Body of pancreas (tissue), 4 donors: ENCODE measurements at regions not wholly inside any gene's neighbourhood (a gene's known extent, or its start where the extent isn't known, plus 50 kb on each side); places are given as distances from the start of the nearest gene placed in this dataset.

ENCODE experiments used
- CTCF ChIP-seq, 7 experiments: fragments of 450-650 bp in 4 of 7; fragments of 200-600 bp in 3 of 7; sonication (generic) in 3 of 7; IDR thresholded peaks; one replicate each; pipeline ENCODE4 v1.5.1; 2016 to 2019; ENCODE audit warnings: antibody characterized with exemption in 7 of 7
- POLR2A ChIP-seq, 3 donors: fragments of 450-650 bp; IDR thresholded peaks; one replicate each; pipeline ENCODE4 v1.6.1; 2016; ENCODE audit warnings: antibody characterized with exemption in 3 of 3, mild to moderate bottlenecking in 2 of 3

DNA sequence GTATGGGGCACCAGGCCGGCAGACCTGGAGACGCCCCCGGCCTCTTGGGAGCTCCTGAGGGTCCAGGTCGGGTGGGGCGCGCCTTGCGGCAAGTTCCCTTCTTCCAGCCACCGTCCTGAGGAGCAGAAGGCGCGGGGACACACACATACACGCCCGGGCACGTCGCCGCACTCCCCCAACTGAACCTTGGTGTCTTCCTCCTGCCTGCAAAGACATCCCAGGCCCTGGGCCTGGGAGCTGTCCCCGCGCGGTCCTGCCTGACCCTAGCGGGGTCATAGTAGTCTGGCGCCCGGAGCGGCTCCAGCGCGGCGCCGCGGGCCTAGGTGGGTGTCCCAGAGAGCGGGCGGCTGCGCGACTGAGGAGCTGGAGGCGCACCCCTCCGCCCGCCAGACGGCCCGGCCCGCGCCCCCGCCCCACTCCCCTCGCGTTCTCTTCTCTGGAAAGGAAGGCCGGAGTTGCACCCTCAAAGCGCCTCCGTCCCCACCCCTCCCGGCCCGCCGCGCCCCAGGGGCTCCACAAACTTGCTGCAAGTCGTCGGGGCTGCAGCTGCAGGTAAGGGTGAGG, 185.9 kb upstream of the LINGO1 start:
- no peak for TF ChIP-seq POLR2A (IDR thresholded peaks at IDR 0.05)
- TF ChIP-seq CTCF (IDR thresholded peaks at IDR 0.05): no peak
